ENCODE measurements at regions not wholly inside any gene's neighbourhood (a gene's known extent, or its start where the extent isn't known, plus 50 kb on each side); places are given as distances from the start of the nearest gene placed in this dataset.
"Not testable (repeated sequence)": the region's sequence is repeated elsewhere in the genome, so short reads cannot be mapped to it uniquely, and the experiment has no call there.

GRCh38 chr9:73996844-73997243, 500.3 kb upstream of the RORB start:
- no peak for DNase-seq (ENCODE audit: low spot score)

- no peak for DNase-seq (ENCODE audit: low spot score)
Observed at GRCh38 chr9:74001382-74001781, 495.8 kb upstream of the RORB start.

- no peak for DNase-seq (ENCODE audit: low spot score)
Observed at GRCh38 chr9:74006935-74007334, 490.2 kb upstream of the RORB start.

GRCh38 chr9:74007833-74008232, 489.3 kb upstream of the RORB start:
- DNase-seq (ENCODE audit: low spot score): no peak

DNA sequence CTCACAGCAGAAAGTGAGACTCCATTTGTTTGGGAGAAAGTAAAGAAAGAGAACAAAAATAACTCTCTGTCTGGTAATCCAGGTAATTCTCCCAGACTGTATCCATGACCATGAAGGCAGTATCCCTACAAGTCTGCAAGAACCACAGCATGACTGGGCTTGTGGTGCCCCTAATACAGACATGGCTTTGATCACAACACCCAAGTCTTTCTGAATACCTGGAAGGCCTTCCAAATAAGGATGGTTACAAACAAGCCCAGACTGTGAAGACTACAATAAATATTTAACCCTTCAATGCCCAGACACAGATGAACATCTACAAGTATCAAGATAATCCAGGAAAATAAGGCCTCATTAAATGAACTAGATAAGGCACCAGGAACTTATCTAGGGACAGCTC, 481.1 kb upstream of the RORB start:
- no peak for DNase-seq (ENCODE audit: low spot score)

- no peak for DNase-seq (ENCODE audit: low spot score)
Observed at GRCh38 chr9:74025402-74025925, 471.7 kb upstream of the RORB start.

GRCh38 chr9:74032421-74032820, 464.7 kb upstream of the RORB start:
- no peak for DNase-seq (ENCODE audit: low spot score)

DNA sequence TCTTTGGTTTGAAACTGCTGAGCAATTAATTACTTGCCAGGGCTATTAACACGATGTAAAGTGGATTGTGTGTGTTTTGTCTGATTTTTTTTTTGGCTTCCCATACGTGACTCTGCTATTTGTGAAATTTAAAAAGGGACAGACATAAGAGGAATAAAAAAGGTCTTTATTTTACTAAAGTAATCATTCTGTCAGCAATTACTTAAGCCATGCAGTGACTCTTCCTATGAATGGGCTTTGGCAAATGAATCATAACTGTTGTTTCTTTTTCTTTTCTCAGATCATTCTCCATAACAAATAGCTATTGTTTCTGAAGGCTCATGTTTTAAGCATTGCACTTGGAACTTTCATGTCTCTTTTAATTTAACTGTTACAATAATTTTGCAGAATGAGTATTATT, 461.3 kb upstream of the RORB start:
- no peak for DNase-seq (ENCODE audit: low spot score)

DNA sequence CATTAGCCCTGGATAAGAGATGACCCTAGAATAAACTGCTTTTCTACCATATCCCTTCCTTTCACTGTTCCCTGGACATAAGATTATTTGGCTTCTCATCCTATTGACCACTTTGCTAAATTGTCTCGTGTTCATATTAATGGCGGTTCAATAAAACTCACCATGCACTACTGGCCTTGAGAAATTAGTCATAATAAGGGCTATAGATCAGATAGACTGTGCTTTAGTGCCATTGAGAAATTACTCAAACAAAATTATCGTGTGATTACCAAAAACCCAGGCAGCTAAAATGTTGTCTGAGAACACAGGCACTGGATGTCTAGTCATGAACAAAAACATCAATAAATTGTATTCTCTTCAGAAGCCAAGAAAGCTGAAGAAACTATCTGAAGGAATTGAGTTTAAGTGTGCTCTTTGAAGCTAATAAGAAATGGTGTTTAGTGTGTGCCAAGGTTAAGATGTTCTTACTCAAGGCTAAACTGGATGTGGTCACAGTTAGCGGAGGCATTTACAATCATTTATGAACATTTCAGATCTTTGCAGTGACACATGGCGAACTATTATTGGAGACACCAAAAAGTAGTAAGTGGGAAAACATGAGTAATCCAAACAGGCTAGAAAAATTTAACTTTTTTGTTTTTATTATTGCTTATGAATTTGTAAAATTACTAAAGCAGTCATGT, 460.4 kb upstream of the RORB start:
- no peak for DNase-seq (ENCODE audit: low spot score)

GRCh38 chr9:74037274-74037673, 459.9 kb upstream of the RORB start:
- DNase-seq (ENCODE audit: low spot score): no peak

DNA sequence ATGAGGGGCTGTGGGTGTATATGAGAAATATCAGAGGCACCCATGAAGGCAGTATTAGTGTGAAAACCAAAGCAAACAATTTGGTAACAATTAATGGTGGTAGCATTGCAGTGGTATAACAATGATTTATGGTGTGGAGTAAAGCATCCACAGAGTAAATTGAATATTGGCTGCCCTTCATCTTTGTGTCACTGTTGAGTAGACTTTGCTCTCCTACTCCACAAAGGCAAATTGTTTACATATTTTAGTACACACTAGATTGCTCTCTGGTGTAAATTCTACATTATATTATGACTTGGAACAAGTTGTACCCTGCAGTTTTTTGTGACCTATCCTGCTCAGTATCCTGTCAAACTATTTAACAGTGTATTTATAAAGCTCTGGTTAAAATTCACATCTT, 455.5 kb upstream of the RORB start:
- no peak for DNase-seq (ENCODE audit: low spot score)

DNA sequence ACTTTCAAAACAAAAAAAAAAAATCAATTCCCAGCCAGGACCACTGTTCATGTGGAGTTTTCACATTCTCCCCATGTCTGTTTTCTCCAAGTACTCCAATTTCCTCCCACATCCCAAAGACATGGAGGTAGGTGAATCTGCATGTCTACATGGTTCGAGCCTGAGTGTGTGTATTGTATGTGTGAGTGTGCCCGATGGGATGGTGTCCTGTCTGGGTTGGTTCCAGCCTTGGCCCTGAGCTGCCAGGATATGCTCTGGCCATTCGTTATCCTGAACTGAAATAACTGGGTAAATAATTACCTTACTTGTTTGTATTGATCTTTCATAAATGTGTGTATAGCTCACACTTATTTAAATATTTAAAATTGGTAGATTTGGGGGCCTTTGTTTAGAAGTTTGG, 452.3 kb upstream of the RORB start:
- DNase-seq (ENCODE audit: low spot score): no peak

GRCh38 chr9:74056023-74056422, 441.1 kb upstream of the RORB start:
- DNase-seq (ENCODE audit: low spot score): no peak

DNA sequence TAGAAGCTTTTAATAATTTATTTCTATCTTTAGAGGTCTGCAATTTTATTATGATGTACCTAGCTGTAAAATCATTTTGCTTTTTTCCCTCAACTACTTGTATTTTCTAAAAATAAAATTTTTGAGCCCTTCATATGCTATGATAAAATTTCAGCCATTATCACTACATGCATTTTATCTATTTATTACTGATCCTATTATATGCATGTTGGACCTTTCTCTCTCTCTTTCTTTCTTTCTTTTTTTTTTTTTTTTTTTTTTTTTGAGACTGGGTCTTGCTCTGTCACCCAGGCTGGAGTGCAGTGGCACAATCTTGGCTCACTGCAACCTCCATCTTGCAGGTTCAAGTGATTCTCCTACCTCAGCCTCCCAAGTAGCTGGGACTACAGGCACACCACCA, 440.1 kb upstream of the RORB start:
- not testable (repeated sequence) for DNase-seq (ENCODE audit: low spot score)

GRCh38 chr9:74064702-74065101, 432.4 kb upstream of the RORB start:
- DNase-seq (ENCODE audit: low spot score): no peak

GRCh38 chr9:74066128-74066527, 431.0 kb upstream of the RORB start:
- DNase-seq (ENCODE audit: low spot score): no peak

DNA sequence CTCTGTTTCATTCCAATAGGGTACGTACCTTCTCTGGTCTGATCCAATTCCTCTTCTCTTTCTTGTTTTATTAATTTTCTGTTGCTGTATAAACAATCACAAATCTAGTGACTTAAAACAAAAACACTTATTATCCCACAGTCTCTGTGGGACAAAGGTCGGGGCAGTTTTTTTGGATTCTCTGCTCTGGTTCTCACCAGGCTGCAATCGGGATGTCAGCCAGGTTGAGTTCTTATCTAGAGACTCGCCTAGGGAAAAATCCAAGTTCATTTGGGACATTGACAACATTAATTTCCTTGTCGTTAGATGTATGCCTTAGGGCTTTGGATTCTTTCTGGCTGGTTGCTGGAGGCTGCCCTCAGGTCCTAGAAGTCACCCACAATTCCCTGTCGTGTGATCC, 430.5 kb upstream of the RORB start:
- no peak for DNase-seq (ENCODE audit: low spot score)

- no peak for DNase-seq (ENCODE audit: low spot score)
Observed at GRCh38 chr9:74071502-74071901, 425.6 kb upstream of the RORB start.

DNA sequence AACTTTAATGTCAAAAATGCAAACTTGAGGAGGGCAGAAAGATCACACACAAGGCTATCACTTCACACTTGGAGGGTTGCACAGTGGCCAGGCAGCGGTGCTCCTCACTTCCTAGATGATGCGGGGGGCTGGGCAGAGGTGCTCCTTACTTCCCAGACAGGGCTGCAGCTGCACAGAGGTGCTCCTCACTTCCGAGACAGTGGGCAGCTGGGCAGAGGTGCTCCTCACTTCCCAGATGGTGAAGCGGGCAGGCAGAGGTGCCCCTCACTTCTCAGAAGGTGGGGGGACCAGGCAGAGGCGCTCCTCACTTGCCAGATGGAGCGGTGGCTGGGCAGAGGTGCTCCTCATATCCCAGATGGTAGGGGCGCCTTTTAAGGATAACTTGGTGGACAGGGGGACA, 423.2 kb upstream of the RORB start:
- DNase-seq (ENCODE audit: low spot score): no peak

- no peak for DNase-seq (ENCODE audit: low spot score)
Observed at GRCh38 chr9:74078647-74079046, 418.5 kb upstream of the RORB start.

GRCh38 chr9:74080652-74081051, 416.5 kb upstream of the RORB start:
- DNase-seq (ENCODE audit: low spot score): not testable (repeated sequence)

- DNase-seq (ENCODE audit: low spot score): no peak
Observed at GRCh38 chr9:74083681-74084433, 413.3 kb upstream of the RORB start.

- DNase-seq (ENCODE audit: low spot score): not testable (repeated sequence)
Observed at GRCh38 chr9:74085384-74086037, 411.6 kb upstream of the RORB start.
